OCI-LY3 (cell line): ENCODE measurements at regions not wholly inside any gene's neighbourhood (a gene's known extent, or its start where the extent isn't known, plus 50 kb on each side); places are given as distances from the start of the nearest gene placed in this dataset.

Source experiments
- H2AFZ ChIP-seq: fragments of 200-600, 300-600 bp; shearing (Covaris generic); 2 replicates; pipeline ENCODE4 v1.6.0; 2014; ENCODE audit warnings: antibody characterized with exemption, low read depth, low read length
- H3K27ac ChIP-seq: fragments of 200-600, 300-600 bp; sonication (generic); 2 replicates; pipeline ENCODE4 v1.5.1; 2014; ENCODE audit warnings: mild to moderate bottlenecking, low read length, moderate library complexity, mixed read lengths
- H3K27me3 ChIP-seq: fragments of 200-600, 300-600 bp; sonication (generic); 2 replicates; pipeline ENCODE4 v1.6.1; 2014; ENCODE audit warnings: low read depth, low read length, mixed read lengths
- H3K36me3 ChIP-seq: fragments of 200-600, 300-600 bp; sonication (generic); replicated peaks from 2 replicates; pipeline ENCODE3; 2014; ENCODE audit warnings: low read depth, low read length, mixed read lengths
- H3K4me1 ChIP-seq: fragments of 300-600, 200-600 bp; sonication (generic); 2 replicates; pipeline ENCODE4 v1.6.1; 2014; ENCODE audit warnings: low read length, mixed read lengths
- H3K4me2 ChIP-seq: fragments of 200-600, 300-600 bp; sonication (generic); 2 replicates; pipeline ENCODE4 v1.6.1; 2014; ENCODE audit warnings: low read length, mixed read lengths
- H3K4me3 ChIP-seq: fragments of 300-600, 200-600 bp; sonication (generic); 2 replicates; pipeline ENCODE4 v1.5.1; 2014; ENCODE audit warnings: antibody characterized with exemption, mild to moderate bottlenecking, low read length, moderate library complexity
- H3K79me2 ChIP-seq: fragments of 300-600, 200-600 bp; shearing (Covaris generic); 2 replicates; pipeline ENCODE4 v1.6.1; 2014; ENCODE audit warnings: mild to moderate bottlenecking, low read length, mixed read lengths
- H3K9ac ChIP-seq: fragments of 300-600, 200-600 bp; shearing (Covaris generic); 2 replicates; pipeline ENCODE4 v1.6.0; 2014; ENCODE audit warnings: mild to moderate bottlenecking, low read length, moderate library complexity
- H3K9me3 ChIP-seq: fragments of 200-600, 300-600 bp; shearing (Covaris generic); 2 replicates; pipeline ENCODE4 v1.6.1; 2014; ENCODE audit warnings: low read length, mixed read lengths; ENCODE audit not compliant: insufficient read depth
- H4K20me1 ChIP-seq: fragments of 200-600, 300-600 bp; sonication (generic); 2 replicates; pipeline ENCODE4 v1.6.1; 2016; ENCODE audit warnings: low read length, mixed read lengths; ENCODE audit not compliant: insufficient read depth
- CTCF ChIP-seq: fragments of 200-600, 300-600 bp; sonication (generic); IDR thresholded peaks from 2 replicates; pipeline ENCODE4 v1.5.1; 2014; ENCODE audit warnings: antibody characterized with exemption, low read length, low read depth
- EZH2phosphoT487 ChIP-seq: fragments of 200-600 bp; shearing (Covaris generic); IDR thresholded peaks from 2 replicates; pipeline ENCODE4 v1.6.1; 2018; ENCODE audit warnings: antibody characterized with exemption, mixed run types, low read depth

- no peaks in the 10 kb centered on the region for H4K20me1 ChIP-seq
- no peaks in the 10 kb centered on the region for H3K4me1 ChIP-seq
- peaks cover 6% of the 10 kb centered on the region; the same call in 1 of the 2 replicates for H3K27me3 ChIP-seq
- no peak overlapping the region for H3K9ac ChIP-seq
- H3K36me3 ChIP-seq = no peaks in the 10 kb centered on the region
- no peak overlapping the region for H3K4me2 ChIP-seq
- no peak for TF ChIP-seq CTCF
- TF ChIP-seq EZH2phosphoT487 = no peak
- H3K4me3 ChIP-seq = no peak overlapping the region
- H3K27ac ChIP-seq = no peak overlapping the region
- no peaks in the 10 kb centered on the region for H3K79me2 ChIP-seq
- H3K9me3 ChIP-seq = peaks cover 7% of the 10 kb centered on the region
- no peak overlapping the region for H2AFZ ChIP-seq
Measured at GRCh38 chr20:63057171-63058117, 50.7 kb upstream of the BHLHE23 start.

- H3K4me2 ChIP-seq = peak overlapping the region; percentile 21; the same call in 1 of the 2 replicates
- H2AFZ ChIP-seq = no peak overlapping the region
- H3K36me3 ChIP-seq = no peaks in the 10 kb centered on the region
- TF ChIP-seq CTCF = peak; percentile 86
- no peak for TF ChIP-seq EZH2phosphoT487
- no peaks in the 10 kb centered on the region for H3K4me1 ChIP-seq
- no peaks in the 10 kb centered on the region for H4K20me1 ChIP-seq
- no peaks in the 10 kb centered on the region for H3K79me2 ChIP-seq
- H3K27ac ChIP-seq = no peak overlapping the region
- H3K9ac ChIP-seq = no peak overlapping the region
- H3K27me3 ChIP-seq = peaks cover 8% of the 10 kb centered on the region; the same call in 1 of the 2 replicates
- peaks cover 7% of the 10 kb centered on the region for H3K9me3 ChIP-seq
- H3K4me3 ChIP-seq = no peak overlapping the region
Measured at GRCh38 chr20:63056236-63057170, 49.7 kb upstream of the BHLHE23 start.
